ENCODE measurements at regions not wholly inside any gene's neighbourhood (a gene's known extent, or its start where the extent isn't known, plus 50 kb on each side); places are given as distances from the start of the nearest gene placed in this dataset.

DNA sequence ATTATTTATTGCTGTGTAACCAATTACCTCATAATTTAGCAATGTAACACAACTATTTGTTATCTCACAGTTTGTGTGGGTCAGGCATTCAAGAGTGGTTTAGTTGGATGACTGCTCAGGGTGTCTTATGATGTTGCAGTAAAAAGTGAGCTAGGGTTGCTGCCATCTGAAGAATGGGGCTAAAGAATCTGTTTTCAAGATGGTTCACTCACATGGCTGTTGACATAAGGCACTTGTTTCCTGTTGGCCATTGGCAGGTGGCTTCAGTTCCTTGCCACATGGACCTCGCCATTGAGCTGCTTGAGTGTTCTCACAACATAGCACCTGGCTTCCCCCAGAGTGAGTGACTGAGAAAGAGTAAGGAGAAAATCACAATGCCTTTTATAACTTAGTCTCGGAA lies 123.2 kb downstream of the TMEM17 start:
- no peaks in the 10 kb centered on the region for H3K4me1 ChIP-seq (ENCODE audit: control insufficient read depth, insufficient read depth, low read length)
- no peaks in the 10 kb centered on the region for H3K36me3 ChIP-seq (ENCODE audit: control insufficient read depth, insufficient read depth, low read length)
- no peaks in the 10 kb centered on the region for H3K9me3 ChIP-seq (ENCODE audit: control insufficient read depth, low read length)
- H3K27me3 ChIP-seq (ENCODE audit: control insufficient read depth, insufficient read depth, low read length) = no peaks in the 10 kb centered on the region
- H3K9ac ChIP-seq (ENCODE audit: low read length) = no peak overlapping the region
- no peak overlapping the region for H3K4me3 ChIP-seq (ENCODE audit: low read length)

GRCh38 chr2:62382122-62382521 lies 123.9 kb downstream of the TMEM17 start:
- H3K4me1 ChIP-seq (ENCODE audit: control insufficient read depth, insufficient read depth, low read length) = no peaks in the 10 kb centered on the region
- no peak overlapping the region for H3K4me3 ChIP-seq (ENCODE audit: low read length)
- H3K9me3 ChIP-seq (ENCODE audit: control insufficient read depth, low read length) = no peaks in the 10 kb centered on the region

GRCh38 chr2:62381656-62382055 lies 124.3 kb downstream of the TMEM17 start:
- Histone ChIP-seq H3K9ac (ENCODE audit: low read length) (no peak overlapping the region), H3K27me3 (ENCODE audit: control insufficient read depth, insufficient read depth, low read length) (no peaks in the 10 kb centered on the region), H3K4me3 (ENCODE audit: low read length) (no peak overlapping the region), H3K4me1 (ENCODE audit: control insufficient read depth, insufficient read depth, low read length) (no peaks in the 10 kb centered on the region), H3K36me3 (ENCODE audit: control insufficient read depth, insufficient read depth, low read length) (no peaks in the 10 kb centered on the region), H3K9me3 (ENCODE audit: control insufficient read depth, low read length) (no peaks in the 10 kb centered on the region)

More at GRCh38 chr2:62382122-62382521, 123.9 kb downstream of the TMEM17 start:
- Histone ChIP-seq H3K9ac (ENCODE audit: low read length) (no peak overlapping the region), H3K27me3 (ENCODE audit: control insufficient read depth, insufficient read depth, low read length) (no peaks in the 10 kb centered on the region), H3K36me3 (ENCODE audit: control insufficient read depth, insufficient read depth, low read length) (no peaks in the 10 kb centered on the region)

- Histone ChIP-seq H3K4me1 (ENCODE audit: control insufficient read depth, insufficient read depth, low read length) (no peaks in the 10 kb centered on the region), H3K4me3 (ENCODE audit: low read length) (no peak overlapping the region), H3K9me3 (ENCODE audit: control insufficient read depth, low read length) (no peaks in the 10 kb centered on the region), H3K9ac (ENCODE audit: low read length) (no peak overlapping the region), H3K36me3 (ENCODE audit: control insufficient read depth, insufficient read depth, low read length) (no peaks in the 10 kb centered on the region), H3K27me3 (ENCODE audit: control insufficient read depth, insufficient read depth, low read length) (no peaks in the 10 kb centered on the region)
Observed at GRCh38 chr2:62379566-62379965, 126.4 kb downstream of the TMEM17 start.

DNA sequence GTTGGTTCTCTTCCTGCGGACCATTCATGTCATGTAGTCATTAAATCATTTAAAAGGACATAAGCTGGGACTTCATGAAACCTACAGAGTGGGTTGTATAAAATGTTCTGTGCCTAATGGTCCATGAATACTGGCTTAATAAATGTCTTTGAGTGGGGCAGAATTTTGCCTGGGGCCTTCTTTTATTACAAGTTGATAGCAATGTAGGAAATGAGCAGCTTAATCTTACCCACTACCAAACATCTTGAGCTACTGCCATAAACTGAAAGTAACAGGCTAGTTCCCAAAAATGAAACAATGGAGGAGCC lies 130.9 kb downstream of the TMEM17 start:
- no peaks in the 10 kb centered on the region for H3K36me3 ChIP-seq (ENCODE audit: control insufficient read depth, insufficient read depth, low read length)
- no peak overlapping the region for H3K9ac ChIP-seq (ENCODE audit: low read length)
- H3K4me1 ChIP-seq (ENCODE audit: control insufficient read depth, insufficient read depth, low read length) = no peaks in the 10 kb centered on the region
- no peaks in the 10 kb centered on the region for H3K27me3 ChIP-seq (ENCODE audit: control insufficient read depth, insufficient read depth, low read length)
- no peak overlapping the region for H3K4me3 ChIP-seq (ENCODE audit: low read length)
- H3K9me3 ChIP-seq (ENCODE audit: control insufficient read depth, low read length) = no peaks in the 10 kb centered on the region

DNA sequence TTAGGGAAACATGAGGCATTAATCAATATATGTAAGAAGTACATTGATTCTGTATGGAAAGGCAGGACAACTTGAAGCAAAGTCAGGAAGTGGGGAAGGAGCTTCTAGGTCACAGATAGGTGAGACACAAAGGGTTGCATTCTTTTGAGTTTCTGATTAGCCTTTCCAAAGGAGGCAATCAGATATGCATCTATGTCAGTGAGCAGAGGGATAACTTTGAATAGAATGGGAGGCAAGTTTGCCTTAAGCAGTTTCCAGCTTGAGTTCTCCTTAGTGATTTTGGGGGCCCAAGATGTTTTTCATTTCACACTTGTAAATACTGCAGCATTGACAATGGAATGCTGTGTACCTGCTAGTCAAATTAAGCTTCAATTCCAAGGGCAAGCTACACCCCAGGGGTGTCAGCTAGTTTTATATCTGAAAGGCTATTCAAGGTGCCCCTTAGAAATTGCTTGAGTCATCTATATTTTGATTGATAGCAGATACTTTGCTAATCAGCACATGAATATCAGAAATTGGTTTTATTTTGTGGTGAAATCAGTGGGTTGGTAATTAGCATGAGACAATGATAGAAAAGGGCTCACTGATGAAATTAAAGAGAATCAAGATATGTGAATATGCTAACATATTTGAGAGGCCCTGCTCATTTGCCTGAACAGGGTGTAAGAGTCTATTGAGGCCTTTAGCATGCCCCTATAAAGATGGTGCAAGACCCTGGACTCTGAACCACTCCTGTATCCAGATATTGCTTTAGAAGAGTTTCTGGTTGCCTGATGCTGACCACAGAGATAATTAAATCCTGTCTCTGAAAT lies 131.5 kb downstream of the TMEM17 start:
- no peaks in the 10 kb centered on the region for H3K27me3 ChIP-seq (ENCODE audit: control insufficient read depth, insufficient read depth, low read length)
- no peaks in the 10 kb centered on the region for H3K36me3 ChIP-seq (ENCODE audit: control insufficient read depth, insufficient read depth, low read length)
- no peaks in the 10 kb centered on the region for H3K4me1 ChIP-seq (ENCODE audit: control insufficient read depth, insufficient read depth, low read length)
- no peaks in the 10 kb centered on the region for H3K9me3 ChIP-seq (ENCODE audit: control insufficient read depth, low read length)
- no peak overlapping the region for H3K9ac ChIP-seq (ENCODE audit: low read length)
- H3K4me3 ChIP-seq (ENCODE audit: low read length) = no peak overlapping the region

- no peak overlapping the region for H3K4me3 ChIP-seq (ENCODE audit: low read length)
- H3K9me3 ChIP-seq (ENCODE audit: control insufficient read depth, low read length) = no peaks in the 10 kb centered on the region
- no peaks in the 10 kb centered on the region for H3K36me3 ChIP-seq (ENCODE audit: control insufficient read depth, insufficient read depth, low read length)
- no peak overlapping the region for H3K9ac ChIP-seq (ENCODE audit: low read length)
- H3K27me3 ChIP-seq (ENCODE audit: control insufficient read depth, insufficient read depth, low read length) = no peaks in the 10 kb centered on the region
- H3K4me1 ChIP-seq (ENCODE audit: control insufficient read depth, insufficient read depth, low read length) = no peaks in the 10 kb centered on the region
Observed at GRCh38 chr2:62372824-62373223, 133.2 kb downstream of the TMEM17 start.

DNA sequence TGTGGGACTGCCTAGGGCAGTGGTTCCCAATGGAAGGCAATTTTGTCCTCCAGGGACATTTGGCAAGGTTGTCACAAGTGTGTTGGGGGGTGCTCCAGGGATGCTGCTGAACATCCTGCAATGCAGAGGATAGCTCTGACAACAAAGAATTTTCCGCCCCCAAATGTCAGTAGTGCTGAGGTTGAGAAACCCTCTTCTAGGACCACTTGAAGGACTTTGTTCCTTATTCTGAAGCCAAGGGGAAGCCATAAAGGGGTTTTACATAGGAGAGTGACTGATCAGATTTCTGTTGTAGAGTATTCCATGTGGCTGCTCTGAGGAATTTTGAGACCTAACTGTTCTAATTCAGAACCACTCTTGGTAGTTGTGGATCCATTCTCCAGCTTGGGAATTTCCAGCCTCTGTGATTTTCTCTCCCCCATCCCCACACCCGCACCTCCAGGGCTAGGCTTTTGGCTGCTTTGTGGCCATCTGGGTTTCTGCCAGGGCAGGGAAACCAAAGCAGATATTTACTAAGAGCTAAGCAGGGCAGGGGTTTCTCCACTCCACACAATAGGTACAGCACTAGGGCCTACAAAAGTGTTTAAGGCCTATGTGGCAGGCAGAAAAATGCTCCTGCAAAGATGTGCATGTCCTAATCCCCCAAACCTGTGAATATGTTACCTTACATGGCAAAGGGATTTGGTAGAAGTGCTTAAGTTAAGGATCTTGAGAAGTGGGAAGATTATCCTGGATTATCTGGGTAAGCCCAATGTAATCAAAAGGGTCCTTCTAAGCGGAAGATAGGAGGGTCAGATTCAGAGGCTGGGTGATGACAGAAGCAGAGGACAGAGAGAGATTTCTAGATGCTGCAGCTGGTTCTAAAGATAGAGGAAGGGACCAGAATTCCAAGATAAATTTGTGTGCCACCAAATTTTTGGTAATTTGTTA lies 135.4 kb downstream of the TMEM17 start:
- no peaks in the 10 kb centered on the region for H3K27me3 ChIP-seq (ENCODE audit: control insufficient read depth, insufficient read depth, low read length)
- H3K9ac ChIP-seq (ENCODE audit: low read length) = no peak overlapping the region
- H3K4me1 ChIP-seq (ENCODE audit: control insufficient read depth, insufficient read depth, low read length) = no peaks in the 10 kb centered on the region
- no peaks in the 10 kb centered on the region for H3K9me3 ChIP-seq (ENCODE audit: control insufficient read depth, low read length)
- no peak overlapping the region for H3K4me3 ChIP-seq (ENCODE audit: low read length)
- H3K36me3 ChIP-seq (ENCODE audit: control insufficient read depth, insufficient read depth, low read length) = no peaks in the 10 kb centered on the region

GRCh38 chr2:62369541-62370202 lies 136.3 kb downstream of the TMEM17 start:
- H3K27me3 ChIP-seq (ENCODE audit: control insufficient read depth, insufficient read depth, low read length) = no peaks in the 10 kb centered on the region
- no peaks in the 10 kb centered on the region for H3K4me1 ChIP-seq (ENCODE audit: control insufficient read depth, insufficient read depth, low read length)
- H3K4me3 ChIP-seq (ENCODE audit: low read length) = no peak overlapping the region

DNA sequence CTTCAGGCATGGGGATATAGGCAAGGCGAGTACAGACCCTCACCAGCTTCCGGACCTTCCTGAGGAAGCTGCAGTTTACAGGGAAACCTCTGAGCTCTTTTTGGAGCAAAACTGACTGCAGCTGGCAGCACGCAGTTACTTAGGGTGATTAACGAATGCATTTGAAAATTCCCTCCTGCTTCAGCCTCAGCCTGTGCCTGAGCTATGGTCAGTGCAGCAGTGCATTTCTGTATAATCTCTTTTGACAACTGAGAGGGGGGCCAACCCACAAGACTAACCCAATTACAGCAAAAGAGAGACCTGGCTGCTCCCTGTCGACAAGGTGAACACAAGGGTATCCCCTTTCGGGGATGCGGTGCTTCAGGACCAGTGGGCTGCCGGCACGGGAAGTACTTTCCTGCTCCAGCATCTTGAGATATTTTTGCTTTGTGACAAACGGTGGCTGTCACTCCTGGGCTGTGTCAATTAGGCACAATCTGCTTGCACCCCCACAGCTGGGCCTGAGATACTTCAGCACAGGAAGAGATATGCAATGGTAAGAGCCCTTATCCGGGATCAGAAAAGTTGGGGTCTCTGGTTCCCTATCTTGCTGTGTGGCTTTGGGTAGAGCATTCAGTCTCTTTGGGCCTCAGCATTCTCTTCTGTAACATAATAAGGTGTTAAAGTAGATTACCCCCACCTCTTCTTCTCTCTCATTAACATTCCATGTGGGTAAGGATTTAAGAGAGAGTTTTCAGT lies 141.0 kb downstream of the TMEM17 start:
- no peak overlapping the region for H3K4me3 ChIP-seq (ENCODE audit: low read length)
- no peaks in the 10 kb centered on the region for H3K36me3 ChIP-seq (ENCODE audit: control insufficient read depth, insufficient read depth, low read length)
- H3K9ac ChIP-seq (ENCODE audit: low read length) = no peak overlapping the region
- H3K4me1 ChIP-seq (ENCODE audit: control insufficient read depth, insufficient read depth, low read length) = peaks cover 12% of the 10 kb centered on the region
- no peaks in the 10 kb centered on the region for H3K9me3 ChIP-seq (ENCODE audit: control insufficient read depth, low read length)
- no peaks in the 10 kb centered on the region for H3K27me3 ChIP-seq (ENCODE audit: control insufficient read depth, insufficient read depth, low read length)

More at GRCh38 chr2:62369541-62370202, 136.3 kb downstream of the TMEM17 start:
- Histone ChIP-seq H3K9me3 (ENCODE audit: control insufficient read depth, low read length) (no peaks in the 10 kb centered on the region), H3K9ac (ENCODE audit: low read length) (no peak overlapping the region), H3K36me3 (ENCODE audit: control insufficient read depth, insufficient read depth, low read length) (no peaks in the 10 kb centered on the region)

- Histone ChIP-seq H3K4me3 (ENCODE audit: low read length) (no peak overlapping the region), H3K9ac (ENCODE audit: low read length) (no peak overlapping the region), H3K4me1 (ENCODE audit: control insufficient read depth, insufficient read depth, low read length) (peaks cover 12% of the 10 kb centered on the region), H3K36me3 (ENCODE audit: control insufficient read depth, insufficient read depth, low read length) (no peaks in the 10 kb centered on the region), H3K27me3 (ENCODE audit: control insufficient read depth, insufficient read depth, low read length) (no peaks in the 10 kb centered on the region), H3K9me3 (ENCODE audit: control insufficient read depth, low read length) (no peaks in the 10 kb centered on the region)
Observed at GRCh38 chr2:62363166-62363565, 142.8 kb downstream of the TMEM17 start.

All from mucosa of stomach (tissue), 1 donor.